Caco-2 (cell line): ENCODE measurements at regions not wholly inside any gene's neighbourhood (a gene's known extent, or its start where the extent isn't known, plus 50 kb on each side); places are given as distances from the start of the nearest gene placed in this dataset.
"Not testable (repeated sequence)": the region's sequence is repeated elsewhere in the genome, so short reads cannot be mapped to it uniquely, and the experiment has no call there.

Experiments used
- BruUV-seq: library from RNA; stranded (reverse); fragments of 400-500 nt; replicated peaks from 2 replicates; lab custom pipeline; 2021; lab: Mats Ljungman, UMichigan
- CTCF ChIA-PET: fragments of 300-600 bp; sonication (Branson Sonifier 250); formaldehyde crosslinking; loops from one replicate; lab custom pipeline; 2022; ENCODE audit warnings: antibody characterized with exemption; lab: Charles Lee
- POLR2A ChIA-PET: fragments of 300-600 bp; sonication (Branson Sonifier 250); formaldehyde crosslinking; loops from one replicate; lab custom pipeline; 2022; ENCODE audit warnings: antibody characterized with exemption; lab: Charles Lee
- DNase-seq, 2 experiments: peaks; one replicate each; pipeline versions ENCODE4 v3.0.0 to v3.0.0-alpha.2; 2020 to 2022
- H3K27me3 ChIP-seq: replicated peaks from 2 replicates; pipeline ENCODE4 v1.6.0; 2011; ENCODE audit warnings: low read length; ENCODE audit not compliant: control insufficient read depth, insufficient read depth
- H3K36me3 ChIP-seq: 2 replicates; pipeline ENCODE4 v1.5.1; 2011; ENCODE audit warnings: low read length; ENCODE audit not compliant: control insufficient read depth, insufficient read depth
- H3K4me1 ChIP-seq: fragments of 250-450 bp; sonication (Bioruptor Pico); 2 replicates; pipeline ENCODE4 v1.5.1; 2020; ENCODE audit warnings: mild to moderate bottlenecking
- H3K4me3 ChIP-seq: 2 replicates; pipeline ENCODE4 v1.5.1; 2011; ENCODE audit warnings: low read depth, mild to moderate bottlenecking, control low read depth, low read length
- H3K9me3 ChIP-seq: fragments of 250-450 bp; sonication (Bioruptor Pico); 2 replicates; pipeline ENCODE4 v1.5.1; 2020; ENCODE audit warnings: mild to moderate bottlenecking, moderate library complexity
- H3K27ac Mint-ChIP-seq: one replicate; pipeline ENCODE4 v1.8.0; 2022; ENCODE audit warnings: mixed read lengths; ENCODE audit not compliant: unreplicated experiment
- H3K27me3 Mint-ChIP-seq: one replicate; pipeline ENCODE4 v1.8.0; 2022; ENCODE audit warnings: mixed read lengths; ENCODE audit not compliant: insufficient read depth, unreplicated experiment
- H3K36me3 Mint-ChIP-seq: one replicate; pipeline ENCODE4 v1.8.0; 2022; ENCODE audit warnings: mild to moderate bottlenecking, mixed read lengths; ENCODE audit not compliant: insufficient read depth, unreplicated experiment
- H3K4me1 Mint-ChIP-seq: one replicate; pipeline ENCODE4 v1.8.0; 2022; ENCODE audit warnings: low read depth, mixed read lengths; ENCODE audit not compliant: unreplicated experiment
- H3K4me3 Mint-ChIP-seq: one replicate; pipeline ENCODE4 v1.8.0; 2022; ENCODE audit warnings: mild to moderate bottlenecking, moderate library complexity, mixed read lengths; ENCODE audit not compliant: unreplicated experiment
- H3K9me3 Mint-ChIP-seq: one replicate; pipeline ENCODE4 v1.8.0; 2022; ENCODE audit warnings: mixed read lengths; ENCODE audit not compliant: unreplicated experiment
- intact Hi-C: fragments of 100-400 bp; cut with micrococcal nuclease; formaldehyde crosslinking; loops from one replicate; pipeline ENCODE4 v1.10.0; 2022; ENCODE audit not compliant: unreplicated experiment

DNA sequence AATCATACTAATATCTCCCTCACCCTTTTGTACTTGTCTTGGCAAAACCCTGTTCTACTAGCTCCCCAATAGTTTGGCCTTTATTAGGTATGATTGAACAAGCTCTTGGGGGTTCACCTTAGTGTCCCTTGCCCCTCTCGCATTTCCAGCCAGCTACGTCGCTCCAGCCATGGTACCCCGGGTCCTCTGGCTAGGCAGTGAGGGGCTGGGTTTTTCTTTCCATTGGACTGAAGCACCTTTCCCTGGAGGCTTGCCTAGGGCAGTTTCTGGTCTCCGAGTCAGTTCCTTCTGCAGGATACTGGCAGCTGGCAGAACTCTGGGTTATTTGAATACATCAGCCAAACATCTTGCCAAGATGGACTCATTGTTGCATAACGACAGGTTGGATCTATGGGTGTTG, 76.3 kb upstream of the NBPF19 start:
- intact Hi-C loops, H3K27me3 ChIP-seq, H3K4me1 ChIP-seq, POLR2A ChIA-PET, H3K9me3 ChIP-seq, H3K4me3 Mint-ChIP-seq, CTCF ChIA-PET, H3K36me3 ChIP-seq, H3K4me3 ChIP-seq, H3K4me1 Mint-ChIP-seq, BruUV-seq, H3K27me3 Mint-ChIP-seq, DNase-seq, H3K9me3 Mint-ChIP-seq, H3K27ac Mint-ChIP-seq, H3K36me3 Mint-ChIP-seq: not testable (repeated sequence)

- intact Hi-C loops, H3K27ac Mint-ChIP-seq, H3K9me3 ChIP-seq, H3K27me3 Mint-ChIP-seq, H3K4me3 ChIP-seq, CTCF ChIA-PET, H3K4me3 Mint-ChIP-seq, H3K4me1 ChIP-seq, H3K9me3 Mint-ChIP-seq, H3K36me3 ChIP-seq, DNase-seq, H3K4me1 Mint-ChIP-seq, H3K27me3 ChIP-seq, POLR2A ChIA-PET, H3K36me3 Mint-ChIP-seq, BruUV-seq: not testable (repeated sequence)
Observed at GRCh38 chr1:149408404-149408803, 66.4 kb upstream of the NBPF19 start.

DNA sequence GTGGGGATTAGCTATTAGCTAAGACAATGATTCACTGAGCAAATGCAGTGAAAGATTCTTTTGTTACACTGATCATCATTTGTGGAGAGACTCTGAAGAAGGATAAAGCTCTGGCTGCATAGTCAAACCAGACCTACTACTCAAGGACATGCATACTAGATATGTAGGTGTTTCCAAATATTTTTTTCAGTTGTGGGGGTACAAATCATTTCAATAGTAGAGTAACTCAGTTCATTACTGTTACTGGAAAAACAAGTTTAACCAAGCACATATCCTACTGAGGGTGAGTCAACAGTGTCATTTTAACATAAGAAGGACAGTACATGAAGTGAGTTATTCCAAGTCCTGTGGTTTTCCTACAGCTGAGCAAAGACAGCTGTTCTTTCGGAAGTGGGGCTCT, 59.5 kb upstream of the NBPF19 start:
- H3K27ac Mint-ChIP-seq, POLR2A ChIA-PET, H3K36me3 ChIP-seq, H3K36me3 Mint-ChIP-seq, BruUV-seq, H3K27me3 ChIP-seq, H3K4me3 Mint-ChIP-seq, H3K4me1 Mint-ChIP-seq, H3K27me3 Mint-ChIP-seq, intact Hi-C loops, DNase-seq, H3K4me3 ChIP-seq, CTCF ChIA-PET, H3K9me3 Mint-ChIP-seq, H3K4me1 ChIP-seq, H3K9me3 ChIP-seq: not testable (repeated sequence)

GRCh38 chr1:149418782-149419181, 56.1 kb upstream of the NBPF19 start:
- H3K27ac Mint-ChIP-seq, H3K27me3 ChIP-seq, H3K27me3 Mint-ChIP-seq, BruUV-seq, intact Hi-C loops, H3K4me1 Mint-ChIP-seq, H3K9me3 Mint-ChIP-seq, POLR2A ChIA-PET, H3K9me3 ChIP-seq, CTCF ChIA-PET, H3K36me3 ChIP-seq, H3K4me1 ChIP-seq, H3K4me3 ChIP-seq, H3K4me3 Mint-ChIP-seq, DNase-seq, H3K36me3 Mint-ChIP-seq: not testable (repeated sequence)

DNA sequence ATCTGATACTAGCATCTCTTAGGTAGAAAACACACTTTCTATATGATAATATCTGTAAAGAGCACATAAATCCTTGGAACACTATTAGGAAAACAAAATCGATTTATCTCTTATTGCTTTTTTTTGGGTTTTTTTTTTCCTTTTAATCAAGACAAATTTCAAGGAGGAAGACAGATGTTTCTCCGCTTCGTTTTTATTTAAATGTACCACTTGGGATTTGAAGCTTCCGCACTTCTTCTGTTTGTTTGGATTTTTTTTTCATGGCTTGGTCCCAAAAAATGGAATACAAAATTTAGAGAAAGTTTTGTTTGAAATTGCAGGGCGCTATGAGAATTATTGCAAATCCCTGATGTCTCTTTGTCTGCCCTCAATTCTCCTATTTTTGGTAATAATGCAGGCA, 51.7 kb upstream of the NBPF19 start:
- POLR2A ChIA-PET, H3K4me1 ChIP-seq, H3K4me3 ChIP-seq, H3K27ac Mint-ChIP-seq, H3K9me3 ChIP-seq, H3K4me1 Mint-ChIP-seq, BruUV-seq, intact Hi-C loops, H3K27me3 Mint-ChIP-seq, H3K36me3 ChIP-seq, CTCF ChIA-PET, H3K4me3 Mint-ChIP-seq, H3K36me3 Mint-ChIP-seq, H3K9me3 Mint-ChIP-seq, DNase-seq, H3K27me3 ChIP-seq: not testable (repeated sequence)
